DND-41 (cell line): ENCODE measurements at regions not wholly inside any gene's neighbourhood (a gene's known extent, or its start where the extent isn't known, plus 50 kb on each side); places are given as distances from the start of the nearest gene placed in this dataset.

Source experiments
- ATAC-seq: fragments of 200-7000 bp; cut with Tn5 transposase; 3 replicates; pipeline ENCODE4 v1.9.1; 2021; ENCODE audit warnings: low read depth; ENCODE audit not compliant: insufficient read depth
- DNase-seq: peaks from one replicate; pipeline ENCODE4 v3.0.0-alpha.2; 2020
- H2AFZ ChIP-seq: 2 replicates; pipeline ENCODE4 v1.6.0; 2012; ENCODE audit warnings: low read depth, low read length
- H3K27ac ChIP-seq: 2 replicates; pipeline ENCODE4 v1.5.1; 2012; ENCODE audit warnings: low read length, inconsistent platforms
- H3K27me3 ChIP-seq: fragments of 200-600 bp; sonication (generic); 2 replicates; pipeline ENCODE4 v1.6.0; 2012; ENCODE audit warnings: low read length, mild to moderate bottlenecking, inconsistent platforms; ENCODE audit not compliant: insufficient read depth, poor library complexity
- H3K36me3 ChIP-seq: 2 replicates; pipeline ENCODE4 v1.5.1; 2012; ENCODE audit warnings: low read length, inconsistent platforms; ENCODE audit not compliant: insufficient read depth
- H3K4me1 ChIP-seq: 2 replicates; pipeline ENCODE4 v1.5.1; 2012; ENCODE audit warnings: mild to moderate bottlenecking, low read length; ENCODE audit not compliant: insufficient read depth
- H3K4me2 ChIP-seq: 2 replicates; pipeline ENCODE4 v1.6.0; 2012; ENCODE audit warnings: mild to moderate bottlenecking, moderate library complexity, low read length, inconsistent platforms; ENCODE audit not compliant: insufficient read depth
- H3K4me3 ChIP-seq, 2 experiments: fragments of 200-600 bp in 1 of 2; shearing (Covaris generic) in 1 of 2; 2 replicates each; pipeline ENCODE4 v1.5.1; 2012 to 2016; ENCODE audit warnings: inconsistent platforms in 2 of 2, low read length in 2 of 2, mild to moderate bottlenecking in 2 of 2, low read depth in 1 of 2, moderate library complexity in 1 of 2
- H3K79me2 ChIP-seq: 2 replicates; pipeline ENCODE4 v1.6.0; 2012; ENCODE audit warnings: low read length, inconsistent platforms; ENCODE audit not compliant: insufficient read depth
- H3K9ac ChIP-seq: 2 replicates; pipeline ENCODE4 v1.6.0; 2012; ENCODE audit warnings: low read depth, mild to moderate bottlenecking, inconsistent platforms, low read length, moderate library complexity
- H3K9me3 ChIP-seq: 2 replicates; pipeline ENCODE4 v1.5.1; 2012; ENCODE audit warnings: low read length, moderate library complexity, mild to moderate bottlenecking, inconsistent platforms; ENCODE audit not compliant: insufficient read depth, severe bottlenecking
- H4K20me1 ChIP-seq: 2 replicates; pipeline ENCODE4 v1.6.0; 2012; ENCODE audit warnings: low read length; ENCODE audit not compliant: insufficient read depth
- CTCF ChIP-seq: IDR thresholded peaks from 2 replicates; pipeline ENCODE4 v1.5.1; 2012; ENCODE audit warnings: borderline replicate concordance, low read length, moderate library complexity, mild to moderate bottlenecking; ENCODE audit not compliant: poor library complexity, severe bottlenecking; ENCODE audit errors: extremely low read depth
- EZH2 ChIP-seq: IDR thresholded peaks from 3 replicates; pipeline ENCODE4 v1.6.1; 2012; ENCODE audit warnings: borderline replicate concordance, low read depth, mild to moderate bottlenecking, moderate library complexity, low read length, inconsistent platforms; ENCODE audit not compliant: severe bottlenecking

GRCh38 chr21:16509476-16509875 is 779.7 kb downstream of the USP25 start:
- Histone ChIP-seq H2AFZ (no peak overlapping the region), H3K9me3 (no peaks in the 10 kb centered on the region), H3K36me3 (no peaks in the 10 kb centered on the region), H3K79me2 (no peaks in the 10 kb centered on the region), H3K9ac (no peak overlapping the region), H3K4me2 (no peak overlapping the region), H3K27ac (no peak overlapping the region), H3K4me1 (no peaks in the 10 kb centered on the region), H3K27me3 (no peaks in the 10 kb centered on the region), H4K20me1 (no peaks in the 10 kb centered on the region), H3K4me3 (no peak overlapping the region)
- DNase-seq (no peak), ATAC-seq (no peak)
- TF ChIP-seq CTCF (no peak), EZH2 (no peak)

- Histone ChIP-seq H3K9ac (no peak overlapping the region), H3K79me2 (no peaks in the 10 kb centered on the region), H3K4me2 (no peak overlapping the region), H3K4me3 (no peak overlapping the region), H2AFZ (no peak overlapping the region), H3K27me3 (no peaks in the 10 kb centered on the region), H3K9me3 (no peaks in the 10 kb centered on the region), H3K36me3 (no peaks in the 10 kb centered on the region), H3K27ac (no peak overlapping the region), H4K20me1 (no peaks in the 10 kb centered on the region), H3K4me1 (no peaks in the 10 kb centered on the region)
- DNase-seq = no peak
- no peak for TF ChIP-seq EZH2
- TF ChIP-seq CTCF = no peak
- no peak for ATAC-seq
Observed at GRCh38 chr21:16514316-16514715, 784.5 kb downstream of the USP25 start.

GRCh38 chr21:16517383-16517782 is 787.6 kb downstream of the USP25 start:
- Histone ChIP-seq H3K27me3 (no peaks in the 10 kb centered on the region), H3K36me3 (no peaks in the 10 kb centered on the region), H3K9me3 (no peaks in the 10 kb centered on the region), H3K79me2 (no peaks in the 10 kb centered on the region), H4K20me1 (no peaks in the 10 kb centered on the region), H3K4me2 (no peak overlapping the region), H3K27ac (no peak overlapping the region), H3K4me1 (no peaks in the 10 kb centered on the region), H3K4me3 (no peak overlapping the region), H3K9ac (no peak overlapping the region), H2AFZ (no peak overlapping the region)
- ATAC-seq (no peak), DNase-seq (no peak)
- no peak for TF ChIP-seq CTCF
- TF ChIP-seq EZH2 = no peak

GRCh38 chr21:16519036-16519435 is 789.3 kb downstream of the USP25 start:
- H3K9me3 ChIP-seq = no peaks in the 10 kb centered on the region
- no peak overlapping the region for H3K4me3 ChIP-seq
- no peaks in the 10 kb centered on the region for H3K27me3 ChIP-seq
- no peaks in the 10 kb centered on the region for H3K79me2 ChIP-seq
- no peaks in the 10 kb centered on the region for H3K4me1 ChIP-seq
- H3K36me3 ChIP-seq = no peaks in the 10 kb centered on the region
- DNase-seq (no peak), ATAC-seq (no peak)
- H4K20me1 ChIP-seq = no peaks in the 10 kb centered on the region
- H3K9ac ChIP-seq = no peak overlapping the region
- H3K4me2 ChIP-seq = no peak overlapping the region
- no peak overlapping the region for H2AFZ ChIP-seq
- TF ChIP-seq CTCF (no peak), EZH2 (no peak)
- H3K27ac ChIP-seq = no peak overlapping the region
